Bronchial epithelial cell (primary cell): ENCODE measurements at regions not wholly inside any gene's neighbourhood (a gene's known extent, or its start where the extent isn't known, plus 50 kb on each side); places are given as distances from the start of the nearest gene placed in this dataset.

ENCODE experiments used
- DNase-seq: peaks from one replicate; pipeline ENCODE4 v3.0.0-alpha.2; 2010; ENCODE audit warnings: low read depth
- FAIRE-seq: peaks from 2 replicates; lab custom pipeline; 2011; peaks lifted over from hg19 to GRCh38; lab: Jason Lieb, UNC
- H3K27me3 ChIP-seq: 2 replicates; pipeline ENCODE4 v1.5.1; 2011; ENCODE audit warnings: low read length; ENCODE audit not compliant: control insufficient read depth, insufficient read depth
- H3K36me3 ChIP-seq: 2 replicates; pipeline ENCODE4 v1.5.1; 2011; ENCODE audit warnings: low read length; ENCODE audit not compliant: control insufficient read depth, insufficient read depth
- H3K4me3 ChIP-seq: 2 replicates; pipeline ENCODE4 v1.5.1; 2011; ENCODE audit warnings: mild to moderate bottlenecking, low read depth, low read length, control low read depth
- CTCF ChIP-seq: IDR thresholded peaks from 2 replicates; pipeline ENCODE4 v1.5.1; 2011; ENCODE audit warnings: mild to moderate bottlenecking, moderate library complexity, low read length, control low read depth, inconsistent platforms; ENCODE audit not compliant: insufficient read depth, severe bottlenecking

GRCh38 chr10:71123023-71123422, 89.3 kb upstream of the UNC5B start:
- H3K27me3 ChIP-seq: peaks cover 6% of the 10 kb centered on the region
- no peaks in the 10 kb centered on the region for H3K36me3 ChIP-seq
- no peak for TF ChIP-seq CTCF
- FAIRE-seq (no peak), DNase-seq (no peak)
- H3K4me3 ChIP-seq: no peak overlapping the region

- Histone ChIP-seq H3K36me3 (no peaks in the 10 kb centered on the region), H3K4me3 (no peak overlapping the region), H3K27me3 (peaks cover 6% of the 10 kb centered on the region)
- no peak for TF ChIP-seq CTCF
- FAIRE-seq: no peak
- no peak for DNase-seq
Measured at GRCh38 chr10:71124921-71125748, 87.2 kb upstream of the UNC5B start.

- TF ChIP-seq CTCF: no peak
- H3K27me3 ChIP-seq: peaks cover 6% of the 10 kb centered on the region
- FAIRE-seq: no peak
- no peak for DNase-seq
- H3K36me3 ChIP-seq: no peaks in the 10 kb centered on the region
- H3K4me3 ChIP-seq: no peak overlapping the region
Measured at GRCh38 chr10:71125749-71126107, 86.6 kb upstream of the UNC5B start.

GRCh38 chr10:71126432-71126831, 85.9 kb upstream of the UNC5B start:
- DNase-seq (no peak), FAIRE-seq (no peak)
- Histone ChIP-seq H3K36me3 (no peaks in the 10 kb centered on the region), H3K4me3 (no peak overlapping the region), H3K27me3 (peaks cover 8% of the 10 kb centered on the region)
- TF ChIP-seq CTCF: no peak

- FAIRE-seq (no peak), DNase-seq (no peak)
Measured at GRCh38 chr10:71127104-71127503, 85.3 kb upstream of the UNC5B start.

More at GRCh38 chr10:71127104-71127503, 85.3 kb upstream of the UNC5B start:
- H3K27me3 ChIP-seq: peaks cover 10% of the 10 kb centered on the region
- H3K36me3 ChIP-seq: no peaks in the 10 kb centered on the region
- no peak for TF ChIP-seq CTCF
- no peak overlapping the region for H3K4me3 ChIP-seq
